ENCODE measurements at regions not wholly inside any gene's neighbourhood (a gene's known extent, or its start where the extent isn't known, plus 50 kb on each side); places are given as distances from the start of the nearest gene placed in this dataset.

- no TSS peak for BruUV-seq (replicated peaks)
- Histone ChIP-seq H3K4me1 (ENCODE audit: control insufficient read depth in 1 of 2, insufficient read depth in 2 of 2, low read length in 2 of 2) (no peaks in the 10 kb centered on the region), H3K36me3 (ENCODE audit: control insufficient read depth in 1 of 2, insufficient read depth in 2 of 2, low read length in 2 of 2) (no peaks in the 10 kb centered on the region), H4K20me1 (ENCODE audit: insufficient read depth) (no peaks in the 10 kb centered on the region), H3K9me3 (ENCODE audit: control insufficient read depth in 1 of 2, insufficient read depth in 1 of 2, low read depth in 1 of 2, low read length in 2 of 2) (no peaks in the 10 kb centered on the region), H3K4me2 (ENCODE audit: low read length) (no peak overlapping the region), H3K27ac (ENCODE audit: low read depth, low read length) (no peak overlapping the region), H3K79me2 (ENCODE audit: insufficient read depth, low read length) (no peaks in the 10 kb centered on the region), H3K9ac (ENCODE audit: low read length) (no peak overlapping the region), H3K9me2 (ENCODE audit: insufficient read depth) (no peaks in the 10 kb centered on the region), H2AFZ (ENCODE audit: low read depth, low read length, poor library complexity, severe bottlenecking) (no peak overlapping the region), H3K27me3 (ENCODE audit: insufficient read depth, low read length) (peaks cover 16% of the 10 kb centered on the region), H3K4me3 (replicated peaks in 1 of 2; ENCODE audit: low read depth in 1 of 2, low read length in 2 of 2) (no peak overlapping the region)
- ATAC-seq (no peak), DNase-seq (ENCODE audit: low read depth, low spot score) (no peak)
- ChIA-PET RAD21 (ENCODE audit: low non-redundant PET in 1 of 2, low total read pairs in 2 of 2, uncharacterized antibody in 2 of 2, unreplicated experiment in 2 of 2) (no interaction called here), POLR2A (no interaction called here), CTCF (no interaction called here)
- no peak for TF ChIP-seq FOSL1 (IDR thresholded peaks at IDR 0.05; ENCODE audit: low read depth)
- TF ChIP-seq EZH2phosphoT487 (IDR thresholded peaks at IDR 0.05; ENCODE audit: borderline replicate concordance): no peak
- no peak for TF ChIP-seq MAX (IDR thresholded peaks at IDR 0.05)
- TF ChIP-seq ZBTB33 (IDR thresholded peaks at IDR 0.05; ENCODE audit: extremely low read depth, insufficient replicate concordance, low read length): no peak
- TF ChIP-seq EZH2 (IDR thresholded peaks at IDR 0.05): no peak
- TF ChIP-seq EGR1 (IDR thresholded peaks at IDR 0.05; ENCODE audit: low read depth): no peak
- TF ChIP-seq CBX3 (IDR thresholded peaks at IDR 0.05; ENCODE audit: low read depth): no peak
- TF ChIP-seq ELF1 (IDR thresholded peaks at IDR 0.05; ENCODE audit: borderline replicate concordance, low read depth): no peak
- no peak for TF ChIP-seq SIN3A (IDR thresholded peaks at IDR 0.05; ENCODE audit: low read depth)
- TF ChIP-seq ATF3 (IDR thresholded peaks at IDR 0.05): no peak
- no peak for TF ChIP-seq SP1 (IDR thresholded peaks at IDR 0.05; ENCODE audit: low read depth)
- TF ChIP-seq YY1 (IDR thresholded peaks at IDR 0.05; ENCODE audit: extremely low read depth, insufficient replicate concordance, low read depth, low read length): no peak
- TF ChIP-seq TCF7L2 (IDR thresholded peaks at IDR 0.05; ENCODE audit: borderline replicate concordance, extremely low read depth, insufficient read depth, insufficient read length): no peak
- intact Hi-C loops (cut with micrococcal nuclease): no loop called here
Observed at GRCh38 chr20:21622097-21622857, 83.2 kb upstream of the PAX1 start.
